GM23338 (cell line): ENCODE measurements at regions not wholly inside any gene's neighbourhood (a gene's known extent, or its start where the extent isn't known, plus 50 kb on each side); places are given as distances from the start of the nearest gene placed in this dataset.
A peak's percentile ranks its signal among the peaks of the same experiment; 100 is the strongest.

Experiments
- ATAC-seq: fragments of 200-7000 bp; cut with Tn5 transposase; 3 replicates; pipeline ENCODE4 v1.9.1; 2020
- DNase-seq: peaks from one replicate; pipeline ENCODE4 v3.0.0-alpha.2; 2015; ENCODE audit warnings: low spot score
- H2AFZ ChIP-seq: fragments of 200-600 bp; sonication (generic); 2 replicates; pipeline ENCODE4 v1.8.0; 2016; ENCODE audit warnings: antibody characterized with exemption, mild to moderate bottlenecking, moderate library complexity
- H3F3A ChIP-seq: fragments of 200-600 bp; sonication (generic); replicated peaks from 2 replicates; pipeline ENCODE4 v1.8.0; 2017; ENCODE audit warnings: antibody characterized with exemption, mixed run types, low read depth
- H3K27ac ChIP-seq: fragments of 200-600 bp; sonication (generic); 2 replicates; pipeline ENCODE4 v1.6.1; 2016; ENCODE audit warnings: low read depth
- H3K27me3 ChIP-seq: fragments of 200-600 bp; sonication (generic); 2 replicates; pipeline ENCODE4 v1.8.0; 2016; ENCODE audit warnings: mild to moderate bottlenecking, mixed run types, moderate library complexity; ENCODE audit not compliant: insufficient read depth
- H3K36me3 ChIP-seq: fragments of 200-600 bp; sonication (generic); 2 replicates; pipeline ENCODE4 v1.8.0; 2016; ENCODE audit warnings: mild to moderate bottlenecking; ENCODE audit not compliant: insufficient read depth
- H3K4me1 ChIP-seq: fragments of 200-600 bp; sonication (generic); 2 replicates; pipeline ENCODE4 v1.8.0; 2016; ENCODE audit warnings: mild to moderate bottlenecking, moderate library complexity; ENCODE audit not compliant: insufficient read depth
- H3K4me2 ChIP-seq: fragments of 200-600 bp; sonication (generic); 2 replicates; pipeline ENCODE4 v1.7.1; 2017; ENCODE audit warnings: mixed run types
- H3K4me3 ChIP-seq: fragments of 200-600 bp; sonication (generic); 2 replicates; pipeline ENCODE4 v1.6.1; 2016; ENCODE audit warnings: mixed run types
- H3K79me2 ChIP-seq: fragments of 200-600 bp; sonication (generic); replicated peaks from 2 replicates; pipeline ENCODE4 v1.8.0; 2017; ENCODE audit warnings: mild to moderate bottlenecking; ENCODE audit not compliant: insufficient read depth
- H3K9me2 ChIP-seq: fragments of 200-600 bp; sonication (generic); 2 replicates; pipeline ENCODE4 v1.8.0; 2017; ENCODE audit not compliant: insufficient read depth
- H4K20me1 ChIP-seq: fragments of 200-600 bp; sonication (generic); replicated peaks from 2 replicates; pipeline ENCODE4 v1.8.0; 2017; ENCODE audit warnings: mild to moderate bottlenecking; ENCODE audit not compliant: insufficient read depth
- H3K27ac Mint-ChIP-seq: 2 replicates; pipeline ENCODE4 v1.8.0; 2020; ENCODE audit warnings: inconsistent platforms, mild to moderate bottlenecking, moderate library complexity, mixed read lengths
- H3K27me3 Mint-ChIP-seq: 3 replicates; pipeline ENCODE4 v1.8.0; 2022; ENCODE audit warnings: low read depth, mild to moderate bottlenecking, moderate library complexity, mixed read lengths, inconsistent platforms; ENCODE audit not compliant: insufficient read depth, poor library complexity
- H3K36me3 Mint-ChIP-seq: 3 replicates; pipeline ENCODE4 v1.8.0; 2021; ENCODE audit warnings: low read depth, mild to moderate bottlenecking, inconsistent platforms, moderate library complexity, mixed read lengths
- H3K4me1 Mint-ChIP-seq: 3 replicates; pipeline ENCODE4 v1.8.0; 2020; ENCODE audit warnings: mild to moderate bottlenecking, inconsistent platforms, mixed read lengths
- H3K4me3 Mint-ChIP-seq: 3 replicates; pipeline ENCODE4 v1.8.0; 2021; ENCODE audit warnings: moderate library complexity, mild to moderate bottlenecking, inconsistent platforms, mixed read lengths
- H3K9me3 Mint-ChIP-seq: 3 replicates; pipeline ENCODE4 v1.8.0; 2020; ENCODE audit warnings: moderate library complexity, mild to moderate bottlenecking, inconsistent platforms, mixed read lengths
- CREB1 ChIP-seq: fragments of 250-450 bp; sonication (Bioruptor Pico); IDR thresholded peaks from 2 replicates; pipeline ENCODE4 v1.5.0; 2020; ENCODE audit warnings: low read depth, mild to moderate bottlenecking, moderate library complexity
- EZH2 ChIP-seq: fragments of 200-600 bp; sonication (generic); IDR thresholded peaks from one replicate; pipeline ENCODE4 v1.8.0; 2017; ENCODE audit warnings: antibody characterized with exemption, mild to moderate bottlenecking, low read depth; ENCODE audit not compliant: unreplicated experiment
- JUNB ChIP-seq: IDR thresholded peaks from one replicate; pipeline ENCODE4 v1.6.1; 2016; ENCODE audit warnings: antibody characterized with exemption; ENCODE audit not compliant: unreplicated experiment
- NANOG ChIP-seq: IDR thresholded peaks from 2 replicates; pipeline ENCODE4 v1.6.1; 2016; ENCODE audit warnings: antibody characterized with exemption, borderline replicate concordance
- STAT1 ChIP-seq: IDR thresholded peaks from one replicate; pipeline ENCODE4 v1.6.1; 2016; ENCODE audit warnings: antibody characterized with exemption; ENCODE audit not compliant: unreplicated experiment
- ZNF114 ChIP-seq: fragments of 250-450 bp; sonication (Bioruptor Pico); IDR thresholded peaks from 2 replicates; pipeline ENCODE4 v1.5.0; 2020; ENCODE audit warnings: mild to moderate bottlenecking, moderate library complexity
- ZNF331 ChIP-seq: fragments of 250-450 bp; sonication (Bioruptor Pico); IDR thresholded peaks from 2 replicates; pipeline ENCODE4 v1.5.0; 2020; ENCODE audit warnings: low read depth, mild to moderate bottlenecking, moderate library complexity
- TF ChIP-seq, protein P1 (sequence below): fragments of 250-450 bp; sonication (Bioruptor Pico); IDR thresholded peaks from 2 replicates; pipeline ENCODE4 v1.5.0; 2020; ENCODE audit warnings: mild to moderate bottlenecking, moderate library complexity
- TF ChIP-seq, protein P2 (sequence below), 2 experiments: fragments of 200-600 bp in 1 of 2; sonication (generic) in 1 of 2; conservative IDR thresholded peaks; 2 replicates each; pipeline versions ENCODE4 v1.5.1 to v1.6.1; 2016 to 2017; ENCODE audit warnings: antibody characterized with exemption in 2 of 2, low read depth in 2 of 2, mild to moderate bottlenecking in 2 of 2, moderate library complexity in 1 of 2

DNA sequence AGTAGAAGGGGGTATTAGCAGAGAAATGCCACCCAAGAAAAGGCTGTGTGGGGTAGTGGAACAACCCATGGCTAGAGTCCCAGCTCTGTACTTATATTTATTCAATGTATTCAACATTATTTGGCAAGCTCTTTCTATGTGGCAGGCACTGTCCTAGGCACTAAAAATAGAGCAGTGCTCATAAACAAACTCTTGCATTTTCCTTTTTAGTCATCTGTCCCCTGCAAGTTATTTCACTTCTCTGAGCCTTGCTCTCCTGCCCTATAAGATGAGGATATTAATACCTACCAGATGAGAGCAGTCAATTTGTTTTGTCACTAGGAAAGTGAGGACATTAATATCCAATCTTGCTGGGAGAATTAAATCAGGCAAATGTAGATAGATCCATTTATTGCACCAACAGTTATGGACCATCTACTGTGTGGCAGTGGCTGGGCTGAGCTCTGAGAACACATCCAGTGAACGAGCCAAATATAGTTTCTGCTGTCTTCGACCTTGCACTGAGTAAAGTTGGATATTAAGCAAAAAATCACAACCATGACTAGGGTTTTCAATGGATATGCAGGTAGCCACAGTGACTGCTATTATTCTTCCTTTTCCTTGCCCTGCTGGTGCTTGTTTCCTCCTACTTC lies 314.3 kb upstream of the TBX3 start:
- no peak for ATAC-seq
- H3K4me3 ChIP-seq: no peak overlapping the region
- peaks cover 10% of the 10 kb centered on the region; the same call in 2 of the 3 replicates for H3K4me1 Mint-ChIP-seq

DNA sequence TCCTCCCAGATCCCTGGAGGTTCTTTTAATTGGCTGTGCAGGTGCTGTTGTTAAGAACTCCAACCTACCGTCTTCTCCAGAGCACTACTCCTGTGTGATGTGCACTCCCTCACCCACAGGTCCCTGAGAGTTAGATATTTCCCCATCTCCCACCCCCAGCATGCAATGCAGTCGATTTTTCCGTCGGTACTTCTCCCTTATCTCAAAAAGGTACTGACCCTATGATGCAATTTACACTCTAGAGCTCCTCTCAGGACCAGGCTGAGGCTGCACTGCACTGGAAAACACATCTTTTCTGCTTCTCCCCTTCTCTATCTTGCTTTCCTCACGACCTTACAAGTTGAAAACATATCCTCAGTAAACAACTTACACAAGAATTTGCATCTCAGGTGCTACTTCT lies 312.4 kb upstream of the TBX3 start:
- H3K27me3 Mint-ChIP-seq: no peaks in the 10 kb centered on the region
- peaks cover 12% of the 10 kb centered on the region; the same call in 2 of the 3 replicates for H3K36me3 Mint-ChIP-seq
- H3K27ac ChIP-seq: no peak overlapping the region
- no peak for ATAC-seq
- H3K9me2 ChIP-seq: 0 out of 2 replicates have a peak, but pooled peaks cover 5% of the 10 kb centered on the region
- H3K4me1 Mint-ChIP-seq: peaks cover 10% of the 10 kb centered on the region; the same call in 2 of the 3 replicates
- no peaks in the 10 kb centered on the region for H3F3A ChIP-seq
- no peak overlapping the region for H2AFZ ChIP-seq
- peaks cover 7% of the 10 kb centered on the region for H3K4me1 ChIP-seq
- no peaks in the 10 kb centered on the region for H3K36me3 ChIP-seq
- no peaks in the 10 kb centered on the region for H3K79me2 ChIP-seq
- H3K27me3 ChIP-seq: no peaks in the 10 kb centered on the region
- no peak overlapping the region for H3K27ac Mint-ChIP-seq
- no peak overlapping the region for H3K4me3 Mint-ChIP-seq
- no peak overlapping the region for H3K4me3 ChIP-seq
- DNase-seq: no peak
- peaks cover 16% of the 10 kb centered on the region for H3K9me3 Mint-ChIP-seq
- no peaks in the 10 kb centered on the region for H4K20me1 ChIP-seq
- H3K4me2 ChIP-seq: no peak overlapping the region
- no peak for TF ChIP-seq JUNB
- no peak for TF ChIP-seq ZNF114 (CRISPR knock-in tag)
- TF ChIP-seq, protein P1, sequence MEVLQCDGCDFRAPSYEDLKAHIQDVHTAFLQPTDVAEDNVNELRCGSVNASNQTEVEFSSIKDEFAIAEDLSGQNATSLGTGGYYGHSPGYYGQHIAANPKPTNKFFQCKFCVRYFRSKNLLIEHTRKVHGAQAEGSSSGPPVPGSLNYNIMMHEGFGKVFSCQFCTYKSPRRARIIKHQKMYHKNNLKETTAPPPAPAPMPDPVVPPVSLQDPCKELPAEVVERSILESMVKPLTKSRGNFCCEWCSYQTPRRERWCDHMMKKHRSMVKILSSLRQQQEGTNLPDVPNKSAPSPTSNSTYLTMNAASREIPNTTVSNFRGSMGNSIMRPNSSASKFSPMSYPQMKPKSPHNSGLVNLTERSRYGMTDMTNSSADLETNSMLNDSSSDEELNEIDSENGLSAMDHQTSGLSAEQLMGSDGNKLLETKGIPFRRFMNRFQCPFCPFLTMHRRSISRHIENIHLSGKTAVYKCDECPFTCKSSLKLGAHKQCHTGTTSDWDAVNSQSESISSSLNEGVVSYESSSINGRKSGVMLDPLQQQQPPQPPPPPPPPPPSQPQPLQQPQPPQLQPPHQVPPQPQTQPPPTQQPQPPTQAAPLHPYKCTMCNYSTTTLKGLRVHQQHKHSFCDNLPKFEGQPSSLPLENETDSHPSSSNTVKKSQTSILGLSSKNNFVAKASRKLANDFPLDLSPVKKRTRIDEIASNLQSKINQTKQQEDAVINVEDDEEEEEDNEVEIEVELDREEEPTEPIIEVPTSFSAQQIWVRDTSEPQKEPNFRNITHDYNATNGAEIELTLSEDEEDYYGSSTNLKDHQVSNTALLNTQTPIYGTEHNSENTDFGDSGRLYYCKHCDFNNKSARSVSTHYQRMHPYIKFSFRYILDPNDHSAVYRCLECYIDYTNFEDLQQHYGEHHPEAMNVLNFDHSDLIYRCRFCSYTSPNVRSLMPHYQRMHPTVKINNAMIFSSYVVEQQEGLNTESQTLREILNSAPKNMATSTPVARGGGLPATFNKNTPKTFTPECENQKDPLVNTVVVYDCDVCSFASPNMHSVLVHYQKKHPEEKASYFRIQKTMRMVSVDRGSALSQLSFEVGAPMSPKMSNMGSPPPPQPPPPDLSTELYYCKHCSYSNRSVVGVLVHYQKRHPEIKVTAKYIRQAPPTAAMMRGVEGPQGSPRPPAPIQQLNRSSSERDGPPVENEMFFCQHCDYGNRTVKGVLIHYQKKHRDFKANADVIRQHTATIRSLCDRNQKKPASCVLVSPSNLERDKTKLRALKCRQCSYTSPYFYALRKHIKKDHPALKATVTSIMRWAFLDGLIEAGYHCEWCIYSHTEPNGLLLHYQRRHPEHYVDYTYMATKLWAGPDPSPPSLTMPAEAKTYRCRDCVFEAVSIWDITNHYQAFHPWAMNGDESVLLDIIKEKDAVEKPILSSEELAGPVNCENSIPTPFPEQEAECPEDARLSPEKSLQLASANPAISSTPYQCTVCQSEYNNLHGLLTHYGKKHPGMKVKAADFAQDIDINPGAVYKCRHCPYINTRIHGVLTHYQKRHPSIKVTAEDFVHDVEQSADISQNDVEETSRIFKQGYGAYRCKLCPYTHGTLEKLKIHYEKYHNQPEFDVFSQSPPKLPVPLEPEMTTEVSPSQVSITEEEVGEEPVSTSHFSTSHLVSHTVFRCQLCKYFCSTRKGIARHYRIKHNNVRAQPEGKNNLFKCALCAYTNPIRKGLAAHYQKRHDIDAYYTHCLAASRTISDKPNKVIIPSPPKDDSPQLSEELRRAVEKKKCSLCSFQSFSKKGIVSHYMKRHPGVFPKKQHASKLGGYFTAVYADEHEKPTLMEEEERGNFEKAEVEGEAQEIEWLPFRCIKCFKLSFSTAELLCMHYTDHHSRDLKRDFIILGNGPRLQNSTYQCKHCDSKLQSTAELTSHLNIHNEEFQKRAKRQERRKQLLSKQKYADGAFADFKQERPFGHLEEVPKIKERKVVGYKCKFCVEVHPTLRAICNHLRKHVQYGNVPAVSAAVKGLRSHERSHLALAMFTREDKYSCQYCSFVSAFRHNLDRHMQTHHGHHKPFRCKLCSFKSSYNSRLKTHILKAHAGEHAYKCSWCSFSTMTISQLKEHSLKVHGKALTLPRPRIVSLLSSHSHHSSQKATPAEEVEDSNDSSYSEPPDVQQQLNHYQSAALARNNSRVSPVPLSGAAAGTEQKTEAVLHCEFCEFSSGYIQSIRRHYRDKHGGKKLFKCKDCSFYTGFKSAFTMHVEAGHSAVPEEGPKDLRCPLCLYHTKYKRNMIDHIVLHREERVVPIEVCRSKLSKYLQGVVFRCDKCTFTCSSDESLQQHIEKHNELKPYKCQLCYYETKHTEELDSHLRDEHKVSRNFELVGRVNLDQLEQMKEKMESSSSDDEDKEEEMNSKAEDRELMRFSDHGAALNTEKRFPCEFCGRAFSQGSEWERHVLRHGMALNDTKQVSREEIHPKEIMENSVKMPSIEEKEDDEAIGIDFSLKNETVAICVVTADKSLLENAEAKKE: no peak
- TF ChIP-seq STAT1: no peak
- TF ChIP-seq, protein P2, sequence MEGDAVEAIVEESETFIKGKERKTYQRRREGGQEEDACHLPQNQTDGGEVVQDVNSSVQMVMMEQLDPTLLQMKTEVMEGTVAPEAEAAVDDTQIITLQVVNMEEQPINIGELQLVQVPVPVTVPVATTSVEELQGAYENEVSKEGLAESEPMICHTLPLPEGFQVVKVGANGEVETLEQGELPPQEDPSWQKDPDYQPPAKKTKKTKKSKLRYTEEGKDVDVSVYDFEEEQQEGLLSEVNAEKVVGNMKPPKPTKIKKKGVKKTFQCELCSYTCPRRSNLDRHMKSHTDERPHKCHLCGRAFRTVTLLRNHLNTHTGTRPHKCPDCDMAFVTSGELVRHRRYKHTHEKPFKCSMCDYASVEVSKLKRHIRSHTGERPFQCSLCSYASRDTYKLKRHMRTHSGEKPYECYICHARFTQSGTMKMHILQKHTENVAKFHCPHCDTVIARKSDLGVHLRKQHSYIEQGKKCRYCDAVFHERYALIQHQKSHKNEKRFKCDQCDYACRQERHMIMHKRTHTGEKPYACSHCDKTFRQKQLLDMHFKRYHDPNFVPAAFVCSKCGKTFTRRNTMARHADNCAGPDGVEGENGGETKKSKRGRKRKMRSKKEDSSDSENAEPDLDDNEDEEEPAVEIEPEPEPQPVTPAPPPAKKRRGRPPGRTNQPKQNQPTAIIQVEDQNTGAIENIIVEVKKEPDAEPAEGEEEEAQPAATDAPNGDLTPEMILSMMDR (conservative IDR thresholded peaks at IDR 0.05; ENCODE audit: low read depth in 2 of 2): no peak
- no peak for TF ChIP-seq CREB1
- no peak for TF ChIP-seq ZNF331 (CRISPR knock-in tag)
- TF ChIP-seq NANOG: no peak
- TF ChIP-seq EZH2: no peak

More for the DNA sequence above, 314.3 kb upstream of the TBX3 start:
- Mint-ChIP-seq H3K36me3 (peaks cover 12% of the 10 kb centered on the region; the same call in 2 of the 3 replicates), H3K27me3 (peaks cover 2% of the 10 kb centered on the region), H3K4me3 (no peak overlapping the region), H3K9me3 (peaks cover 16% of the 10 kb centered on the region), H3K27ac (no peak overlapping the region)
- H3K4me1 ChIP-seq: peaks cover 7% of the 10 kb centered on the region
- H3K79me2 ChIP-seq: no peaks in the 10 kb centered on the region
- H3K36me3 ChIP-seq: no peaks in the 10 kb centered on the region
- no peaks in the 10 kb centered on the region for H3K27me3 ChIP-seq
- no peak for DNase-seq
- no peak overlapping the region for H3K27ac ChIP-seq
- 0 out of 2 replicates have a peak, but pooled peaks cover 5% of the 10 kb centered on the region for H3K9me2 ChIP-seq
- TF ChIP-seq ZNF331 (CRISPR knock-in tag): no peak
- no peak for TF ChIP-seq NANOG
- no peak for TF ChIP-seq STAT1
- TF ChIP-seq, protein P2 (conservative IDR thresholded peaks at IDR 0.05; ENCODE audit: low read depth in 2 of 2): no peak
- H4K20me1 ChIP-seq: no peaks in the 10 kb centered on the region
- H3F3A ChIP-seq: no peaks in the 10 kb centered on the region
- no peak overlapping the region for H3K4me2 ChIP-seq
- H2AFZ ChIP-seq: peak overlapping the region; percentile 14; the same call in 1 of the 2 replicates
